Fibroblast of villous mesenchyme (primary cell): ENCODE measurements at regions not wholly inside any gene's neighbourhood (a gene's known extent, or its start where the extent isn't known, plus 50 kb on each side); places are given as distances from the start of the nearest gene placed in this dataset.
"Not testable (repeated sequence)": the region's sequence is repeated elsewhere in the genome, so short reads cannot be mapped to it uniquely, and the experiment has no call there.

ENCODE experiments used
- DNase-seq: peaks from one replicate; pipeline ENCODE4 v3.0.0-alpha.2; 2010; ENCODE audit warnings: low read depth
- H3K4me3 ChIP-seq: 2 replicates; pipeline ENCODE4 v1.5.1; 2011; ENCODE audit warnings: low read depth, mild to moderate bottlenecking, low read length
- CTCF ChIP-seq: IDR thresholded peaks from 2 replicates; pipeline ENCODE4 v1.5.1; 2012; ENCODE audit warnings: low read depth, mild to moderate bottlenecking, low read length; ENCODE audit not compliant: insufficient read depth

DNA sequence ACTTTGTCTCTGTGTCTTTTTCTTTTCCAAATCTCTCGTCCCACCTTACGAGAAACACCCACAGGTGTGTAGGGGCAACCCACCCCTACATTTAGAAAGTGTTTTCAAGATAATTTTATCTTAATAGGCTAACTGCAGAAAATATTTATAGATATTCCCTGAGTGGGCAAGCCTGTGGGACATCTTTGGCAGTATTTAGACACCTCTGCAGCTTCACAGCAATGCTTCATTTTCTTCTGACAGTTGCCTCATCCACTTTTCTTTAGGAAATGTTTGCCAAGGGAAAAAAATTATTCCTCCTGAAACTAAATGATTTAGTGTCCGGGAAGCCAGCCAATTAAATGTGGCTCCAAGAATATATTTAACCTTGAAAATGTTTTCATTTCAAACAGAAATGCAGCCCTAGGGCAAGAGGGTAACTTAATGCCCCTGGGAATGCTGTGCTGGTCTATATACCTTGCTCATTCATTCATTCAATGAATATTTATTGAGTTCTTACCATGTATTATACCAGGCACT is 290.4 kb downstream of the ABCC12 start:
- DNase-seq: no peak
- TF ChIP-seq CTCF: no peak
- no peak overlapping the region for H3K4me3 ChIP-seq

DNA sequence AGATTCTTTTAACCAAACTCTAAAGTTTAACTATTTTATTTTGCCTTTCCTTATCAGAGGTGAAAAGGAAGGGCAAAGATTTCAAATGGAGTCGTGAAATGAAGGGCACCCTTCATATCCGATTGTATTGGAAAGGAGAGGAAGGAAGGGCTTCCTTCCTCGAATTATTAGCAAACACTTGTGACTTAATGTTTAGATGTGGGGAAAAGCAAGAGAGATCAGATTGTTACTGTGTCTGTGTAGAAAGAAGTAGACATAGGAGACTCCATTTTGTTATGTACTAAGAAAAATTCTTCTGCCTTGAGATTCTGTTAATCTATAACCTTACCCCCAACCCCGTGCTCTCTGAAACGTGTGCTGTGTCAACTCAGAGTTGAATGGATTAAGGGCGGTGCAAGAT is 291.5 kb downstream of the ABCC12 start:
- DNase-seq, H3K4me3 ChIP-seq: not testable (repeated sequence)

GRCh38 chr16:47861999-47862398 is 293.8 kb downstream of the ABCC12 start:
- no peak for DNase-seq
- H3K4me3 ChIP-seq: no peak overlapping the region
- TF ChIP-seq CTCF: no peak

DNA sequence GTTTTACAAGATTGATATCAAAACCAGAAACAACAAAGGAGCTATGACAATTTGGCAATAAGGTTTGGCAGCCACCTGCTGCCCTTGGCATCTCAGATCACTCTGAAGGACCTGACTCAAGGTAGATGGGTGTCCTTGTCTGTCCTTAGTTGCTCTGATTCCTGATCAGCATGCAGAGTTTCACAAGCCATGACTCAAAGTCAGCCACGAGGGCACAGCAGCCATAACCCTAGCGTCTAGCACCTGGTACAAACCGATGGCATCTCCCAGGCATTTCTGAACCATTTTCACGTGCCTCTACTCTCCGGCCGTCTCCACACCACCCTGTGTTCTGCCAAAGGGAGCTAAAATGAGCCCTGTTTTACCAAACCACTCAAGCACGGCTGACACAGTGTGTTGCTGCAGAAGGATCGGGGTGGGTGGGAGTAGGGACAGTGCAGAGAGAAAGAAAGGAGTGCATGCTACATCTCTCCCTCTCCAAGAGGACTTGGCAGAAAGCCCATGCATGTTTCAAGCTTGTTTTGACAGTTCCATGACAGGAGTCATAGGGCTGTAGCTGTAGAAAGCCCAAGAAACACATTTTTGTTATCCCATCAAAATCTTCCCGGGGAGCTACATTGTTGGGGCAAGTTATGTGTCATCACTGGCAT is 297.3 kb downstream of the ABCC12 start:
- no peak overlapping the region for H3K4me3 ChIP-seq
- TF ChIP-seq CTCF: no peak
- DNase-seq: no peak

GRCh38 chr16:47855431-47855830 is 300.4 kb downstream of the ABCC12 start:
- DNase-seq: no peak
- H3K4me3 ChIP-seq: no peak overlapping the region
- no peak for TF ChIP-seq CTCF

GRCh38 chr16:47854737-47855136 is 301.1 kb downstream of the ABCC12 start:
- H3K4me3 ChIP-seq: no peak overlapping the region
- no peak for TF ChIP-seq CTCF
- no peak for DNase-seq

DNA sequence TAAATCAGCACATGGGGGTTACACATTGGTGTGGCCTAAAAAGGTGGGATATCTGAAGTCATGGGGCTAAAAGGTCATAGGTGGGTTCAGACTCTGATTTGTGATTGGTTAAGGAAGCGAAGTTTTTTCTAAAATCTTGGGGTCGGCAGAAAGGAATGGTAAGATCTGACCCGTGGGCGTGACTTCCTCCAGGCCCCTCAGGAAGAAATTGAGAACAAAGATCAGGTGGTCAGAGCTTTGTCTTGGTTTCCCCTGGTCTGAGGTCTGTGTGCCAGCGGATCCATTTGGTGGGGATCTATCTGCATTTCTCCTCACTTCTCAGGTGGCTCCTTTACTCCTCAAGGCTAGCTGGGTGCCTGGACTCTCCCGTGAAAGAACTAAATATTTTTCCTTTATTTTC is 302.8 kb downstream of the ABCC12 start:
- no peak overlapping the region for H3K4me3 ChIP-seq
- TF ChIP-seq CTCF: no peak
- DNase-seq: no peak
